OCI-LY7 (cell line): ENCODE measurements at regions not wholly inside any gene's neighbourhood (a gene's known extent, or its start where the extent isn't known, plus 50 kb on each side); places are given as distances from the start of the nearest gene placed in this dataset.

ENCODE experiments used
- BruUV-seq: library from RNA; stranded (reverse); fragments of 400-500 nt; replicated peaks from 2 replicates; lab custom pipeline; 2021; lab: Mats Ljungman, UMichigan
- CTCF ChIA-PET: fragments of 300-600 bp; sonication (Branson Sonifier 250); formaldehyde crosslinking; loops from one replicate; lab custom pipeline; 2022; ENCODE audit warnings: antibody characterized with exemption; ENCODE audit not compliant: unreplicated experiment; lab: Charles Lee
- POLR2A ChIA-PET: fragments of 300-600 bp; sonication (Branson Sonifier 250); formaldehyde crosslinking; loops from one replicate; lab custom pipeline; 2022; ENCODE audit warnings: antibody characterized with exemption; lab: Charles Lee
- DNase-seq: peaks from one replicate; pipeline ENCODE4 v3.0.0-alpha.2; 2015; ENCODE audit warnings: low spot score
- H2AFZ ChIP-seq: fragments of 200-600 bp; sonication (generic), shearing (Covaris generic); 2 replicates; pipeline ENCODE4 v1.6.1; 2014; ENCODE audit warnings: mild to moderate bottlenecking, antibody characterized with exemption, low read length, moderate library complexity
- H3K27ac ChIP-seq: fragments of 200-600 bp; sonication (generic); 2 replicates; pipeline ENCODE4 v1.5.1; 2014; ENCODE audit warnings: mixed run types, low read depth, mild to moderate bottlenecking, moderate library complexity, low read length, inconsistent platforms; ENCODE audit not compliant: poor library complexity, severe bottlenecking
- H3K36me3 ChIP-seq: fragments of 200-600 bp; sonication (generic); 2 replicates; pipeline ENCODE4 v1.6.1; 2014; ENCODE audit warnings: mild to moderate bottlenecking, antibody characterized with exemption, low read length, moderate library complexity, mixed read lengths; ENCODE audit not compliant: insufficient read depth
- H3K4me1 ChIP-seq: fragments of 200-600 bp; sonication (generic); 2 replicates; pipeline ENCODE4 v1.5.1; 2014; ENCODE audit warnings: mild to moderate bottlenecking, low read length; ENCODE audit not compliant: insufficient read depth, poor library complexity, severe bottlenecking
- H3K4me2 ChIP-seq: fragments of 200-600 bp; sonication (generic); 2 replicates; pipeline ENCODE4 v1.6.1; 2014; ENCODE audit warnings: mild to moderate bottlenecking, low read length
- H3K4me3 ChIP-seq: fragments of 200-600 bp; sonication (generic); 2 replicates; pipeline ENCODE4 v1.5.1; 2014; ENCODE audit warnings: mild to moderate bottlenecking, low read depth, low read length; ENCODE audit not compliant: poor library complexity, severe bottlenecking
- H3K79me2 ChIP-seq: fragments of 200-600 bp; sonication (generic); 2 replicates; pipeline ENCODE4 v1.6.1; 2016; ENCODE audit warnings: low read depth, mild to moderate bottlenecking, low read length, moderate library complexity, mixed read lengths; ENCODE audit not compliant: insufficient read depth
- H3K9me2 ChIP-seq: fragments of 200-600 bp; sonication (generic); 2 replicates; pipeline ENCODE4 v1.6.1; 2016; ENCODE audit warnings: mild to moderate bottlenecking, low read length, mixed read lengths; ENCODE audit not compliant: insufficient read depth
- H3K9me3 ChIP-seq: fragments of 200-600 bp; sonication (generic); 2 replicates; pipeline ENCODE4 v1.6.1; 2014; ENCODE audit warnings: mild to moderate bottlenecking, mixed run types, low read length, mixed read lengths
- H4K20me1 ChIP-seq: fragments of 200-600 bp; sonication (generic); 2 replicates; pipeline ENCODE4 v1.6.1; 2014; ENCODE audit warnings: mild to moderate bottlenecking, antibody characterized with exemption, low read length, moderate library complexity, mixed read lengths; ENCODE audit not compliant: insufficient read depth
- CTCF ChIP-seq: fragments of 200-600 bp; sonication (generic); conservative IDR thresholded peaks from 2 replicates; pipeline ENCODE4 v1.5.1; 2014; ENCODE audit warnings: mild to moderate bottlenecking, antibody characterized with exemption, low read length, moderate library complexity, mixed read lengths
- EZH2phosphoT487 ChIP-seq: fragments of 200-600 bp; sonication (generic); IDR thresholded peaks from 2 replicates; pipeline ENCODE4 v1.6.1; 2018; ENCODE audit warnings: low read depth, borderline replicate concordance, mild to moderate bottlenecking, mixed run types, antibody characterized with exemption, low read length, moderate library complexity, mixed read lengths
- intact Hi-C: fragments of 100-400 bp; cut with micrococcal nuclease; formaldehyde crosslinking; loops from one replicate; pipeline ENCODE4 v1.10.0; 2022; ENCODE audit not compliant: unreplicated experiment

- H3K79me2 ChIP-seq, result no peaks in the 10 kb centered on the region
- no peak for DNase-seq
- no peaks in the 10 kb centered on the region for H3K36me3 ChIP-seq
- no peaks in the 10 kb centered on the region for H3K4me1 ChIP-seq
- no TSS peak for BruUV-seq
- H2AFZ ChIP-seq, result no peak overlapping the region
- intact Hi-C loops, result no loop called here
- ChIA-PET POLR2A (no interaction called here), CTCF (no interaction called here)
- no peak overlapping the region for H3K27ac ChIP-seq
- no peak overlapping the region for H3K4me3 ChIP-seq
- TF ChIP-seq CTCF, result no peak
- TF ChIP-seq EZH2phosphoT487, result no peak
- H3K9me2 ChIP-seq, result no peaks in the 10 kb centered on the region
- H3K4me2 ChIP-seq, result no peak overlapping the region
- H4K20me1 ChIP-seq, result no peaks in the 10 kb centered on the region
- no peaks in the 10 kb centered on the region for H3K9me3 ChIP-seq
Observed at GRCh38 chr2:181120625-181121024, 140.2 kb downstream of the UBE2E3 start.

- BruUV-seq, result no TSS peak
- H3K36me3 ChIP-seq, result no peaks in the 10 kb centered on the region
- intact Hi-C loops, result no loop called here
Observed at GRCh38 chr2:181121996-181122395, 141.6 kb downstream of the UBE2E3 start.

More at GRCh38 chr2:181121996-181122395, 141.6 kb downstream of the UBE2E3 start:
- no peak for DNase-seq
- Histone ChIP-seq H3K27ac (no peak overlapping the region), H3K4me2 (no peak overlapping the region), H4K20me1 (no peaks in the 10 kb centered on the region), H3K79me2 (no peaks in the 10 kb centered on the region), H2AFZ (no peak overlapping the region), H3K9me3 (no peaks in the 10 kb centered on the region), H3K4me1 (no peaks in the 10 kb centered on the region), H3K4me3 (no peak overlapping the region), H3K9me2 (no peaks in the 10 kb centered on the region)
- TF ChIP-seq CTCF (no peak), EZH2phosphoT487 (no peak)
- POLR2A ChIA-PET, result interaction anchor here (0.7 to 1.4 kb wide), 7 partner anchors 9 to 183 kb away, joined by 3 to 5 read pairs (median 4); no protein-coding TSS in a partner anchor
- CTCF ChIA-PET, result interaction anchor here (0.6 kb wide), 1 partner anchor 24 kb away, joined by 3 read pairs; no protein-coding TSS in a partner anchor
